HG02981 (cell line): ENCODE measurements at regions not wholly inside any gene's neighbourhood (a gene's known extent, or its start where the extent isn't known, plus 50 kb on each side); places are given as distances from the start of the nearest gene placed in this dataset.
A peak's percentile ranks its signal among the peaks of the same experiment; 100 is the strongest.
"Not testable (repeated sequence)": the region's sequence is repeated elsewhere in the genome, so short reads cannot be mapped to it uniquely, and the experiment has no call there.

Experiments used
- ATAC-seq: cut with Tn5 transposase; IDR thresholded peaks from one replicate; pipeline ENCODE4 v1.9.1; 2021; ENCODE audit warnings: mild to moderate bottlenecking, moderate library complexity; ENCODE audit not compliant: unreplicated experiment

- ATAC-seq, result not testable (repeated sequence)
These were observed 742.5 kb downstream of the SPATA31A1 start for GRCh38 chr9:40097992-40098391.

DNA sequence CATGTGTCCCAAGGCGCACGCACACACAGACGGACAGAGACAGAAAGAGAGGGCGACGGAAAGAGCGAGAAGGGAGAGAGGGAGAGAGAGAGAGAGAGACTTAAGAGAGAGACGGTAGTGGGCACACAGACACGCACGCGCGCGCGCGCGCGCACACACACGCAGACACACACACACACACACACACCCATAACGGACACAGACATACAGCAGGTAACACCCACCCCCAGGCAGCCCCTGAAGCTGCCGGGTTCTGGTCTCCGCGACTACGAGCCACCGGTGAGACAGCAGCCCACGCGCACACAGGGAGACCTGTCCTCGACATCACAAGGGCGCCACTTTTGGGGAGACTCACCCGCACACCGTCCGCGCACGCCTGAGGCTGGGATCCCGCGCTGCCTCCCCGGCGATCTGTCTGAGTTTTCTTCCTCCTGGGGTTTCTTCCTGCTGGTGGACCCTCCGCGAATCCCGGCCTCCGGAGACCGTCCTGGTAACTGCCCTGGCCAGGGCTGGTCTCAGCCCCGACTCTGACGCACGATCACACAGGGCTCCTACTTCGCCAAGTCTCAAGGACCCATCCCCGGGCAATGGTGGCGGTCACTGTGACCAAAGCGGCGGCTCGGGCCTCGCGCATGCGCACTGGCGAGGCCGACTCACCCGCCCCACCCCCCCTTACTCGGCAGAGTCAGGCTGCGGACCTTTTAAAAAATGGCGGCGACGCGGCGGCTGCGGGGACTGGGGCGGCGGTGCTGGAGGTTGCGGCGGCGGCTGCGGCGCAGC, 750.7 kb downstream of the SPATA31A1 start:
- not testable (repeated sequence) for ATAC-seq

DNA sequence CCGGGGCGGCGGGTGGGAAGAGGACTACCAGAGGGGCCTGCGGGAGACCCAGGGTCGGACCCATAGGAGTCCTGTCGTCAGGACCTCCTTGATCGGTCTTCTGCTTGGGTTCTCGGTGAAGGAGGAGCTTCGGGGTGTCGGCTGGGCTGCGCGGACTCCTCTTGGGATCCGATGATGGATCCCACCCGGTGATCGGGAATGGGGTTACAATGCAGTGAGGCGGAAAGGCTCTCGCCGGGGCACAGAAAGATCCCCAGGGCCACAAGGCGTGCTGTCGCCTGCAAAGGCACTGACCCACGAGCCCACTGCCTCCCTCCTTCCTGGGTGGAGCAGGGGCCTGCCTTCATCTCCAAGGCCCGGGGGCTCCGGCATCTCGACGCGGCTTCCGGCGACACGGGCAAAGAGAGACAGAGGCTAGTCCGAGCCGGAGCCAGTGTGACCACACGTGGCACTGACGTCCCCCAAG, 751.3 kb downstream of the SPATA31A1 start:
- ATAC-seq, result not testable (repeated sequence)

DNA sequence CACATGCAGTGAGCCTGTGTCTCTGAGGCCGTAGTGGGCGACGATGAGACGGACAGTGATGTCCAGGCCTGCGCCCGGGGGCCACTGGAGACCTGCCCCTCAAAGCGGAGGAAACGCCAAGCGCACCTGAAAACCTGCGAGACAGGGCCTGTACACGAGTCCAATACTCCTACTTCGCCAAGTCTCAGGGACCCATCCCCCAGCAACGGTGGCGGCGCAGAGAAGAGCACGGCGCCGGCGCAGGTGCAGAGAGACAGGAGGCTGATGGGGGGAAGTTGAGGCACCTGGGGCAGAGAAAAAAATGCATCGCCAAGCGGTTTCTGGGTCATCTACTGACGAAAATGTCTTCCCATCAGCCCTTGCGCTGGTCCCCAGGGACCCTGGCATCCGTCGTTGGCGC, 751.8 kb downstream of the SPATA31A1 start:
- ATAC-seq, result not testable (repeated sequence)

- ATAC-seq, result not testable (repeated sequence)
These were observed 753.0 kb downstream of the SPATA31A1 start for GRCh38 chr9:40108465-40108864.

- not testable (repeated sequence) for ATAC-seq
These were observed 755.3 kb downstream of the SPATA31A1 start for GRCh38 chr9:40110751-40111150.

DNA sequence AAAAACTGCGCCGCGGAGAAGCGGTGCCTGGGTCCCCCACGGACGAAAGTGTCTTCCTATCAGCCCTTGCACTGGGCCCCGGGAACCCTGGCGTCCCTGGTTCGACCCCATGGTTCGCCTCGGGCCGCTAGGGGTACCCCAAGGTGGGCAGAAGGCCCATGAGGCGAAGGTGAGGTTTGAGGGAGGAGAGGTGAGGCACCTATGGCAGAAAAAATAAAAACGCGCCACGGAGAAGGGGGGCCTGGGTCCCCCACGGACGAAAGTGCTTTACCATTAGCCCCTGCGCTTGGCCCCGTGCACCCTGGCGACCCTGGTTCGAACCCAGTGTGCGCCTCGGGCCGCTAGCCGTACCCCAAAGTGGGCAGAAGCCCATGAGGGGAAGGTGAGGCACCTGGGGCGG, 756.1 kb downstream of the SPATA31A1 start:
- not testable (repeated sequence) for ATAC-seq

- not testable (repeated sequence) for ATAC-seq
These were observed 775.1 kb downstream of the SPATA31A1 start for GRCh38 chr9:40130598-40130997.

DNA sequence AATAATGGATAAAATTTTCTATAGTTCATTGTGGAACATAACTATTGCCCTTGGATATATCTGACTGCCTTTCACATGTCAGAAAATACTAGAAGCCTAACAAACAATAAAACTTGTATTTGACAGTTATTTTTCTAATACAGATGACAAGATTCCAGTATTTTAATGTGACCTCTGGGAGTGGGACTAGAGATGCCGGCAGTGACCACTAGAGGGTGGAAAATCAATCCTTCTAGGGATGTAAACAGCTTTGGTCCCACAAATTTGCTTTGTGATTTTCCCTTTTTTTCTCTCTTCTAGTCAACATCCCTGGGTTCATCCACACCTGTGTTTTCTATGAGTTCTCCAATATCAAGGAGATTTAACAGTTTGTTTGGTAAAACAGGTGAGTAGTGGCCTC, 813.7 kb downstream of the SPATA31A1 start:
- peak; percentile 77 for ATAC-seq

- ATAC-seq, result not testable (repeated sequence)
These were observed 817.8 kb downstream of the SPATA31A1 start for GRCh38 chr9:40173316-40173715.

DNA sequence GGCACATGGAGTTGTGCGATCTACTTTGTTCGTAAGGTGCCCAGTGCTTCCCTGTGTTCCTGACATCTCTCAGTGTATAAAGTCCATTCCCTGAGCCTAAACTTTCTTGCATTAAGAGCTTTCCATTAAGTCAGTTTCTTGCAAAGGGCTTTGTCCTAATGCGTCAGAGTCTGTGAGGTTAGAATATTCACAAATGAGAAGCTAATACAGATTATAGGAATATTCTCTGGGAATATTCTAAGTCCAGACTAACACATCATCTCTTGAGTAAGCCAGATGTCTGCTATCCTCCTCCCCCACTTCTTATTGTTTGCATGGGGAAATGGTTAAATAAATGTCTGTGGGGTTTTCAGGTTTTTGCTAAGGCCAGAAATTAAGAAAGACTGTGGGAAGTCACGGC, 818.6 kb downstream of the SPATA31A1 start:
- ATAC-seq, result not testable (repeated sequence)

GRCh38 chr9:40177403-40177802, 821.9 kb downstream of the SPATA31A1 start:
- not testable (repeated sequence) for ATAC-seq

DNA sequence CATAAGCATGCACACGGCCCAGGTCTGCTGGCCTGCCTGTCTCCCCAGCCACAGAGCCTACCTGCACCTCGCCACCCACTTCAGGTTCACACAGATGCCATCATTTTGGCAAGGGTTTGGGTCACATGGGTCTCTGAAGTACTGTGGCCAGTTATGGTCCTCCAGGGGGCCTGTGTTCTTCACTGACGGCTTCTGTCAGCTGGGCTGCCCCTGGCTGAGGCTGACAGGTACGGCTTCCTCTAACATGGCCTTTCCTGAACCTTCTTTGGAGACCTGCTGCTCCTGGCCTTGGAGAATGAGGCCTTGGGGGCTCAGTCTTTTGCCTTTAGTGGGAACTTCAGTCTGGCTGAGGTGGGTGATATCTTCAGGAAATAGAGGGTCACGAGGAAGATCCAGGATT, 835.9 kb downstream of the SPATA31A1 start:
- ATAC-seq, result not testable (repeated sequence)

GRCh38 chr9:40192162-40192561, 836.7 kb downstream of the SPATA31A1 start:
- not testable (repeated sequence) for ATAC-seq

DNA sequence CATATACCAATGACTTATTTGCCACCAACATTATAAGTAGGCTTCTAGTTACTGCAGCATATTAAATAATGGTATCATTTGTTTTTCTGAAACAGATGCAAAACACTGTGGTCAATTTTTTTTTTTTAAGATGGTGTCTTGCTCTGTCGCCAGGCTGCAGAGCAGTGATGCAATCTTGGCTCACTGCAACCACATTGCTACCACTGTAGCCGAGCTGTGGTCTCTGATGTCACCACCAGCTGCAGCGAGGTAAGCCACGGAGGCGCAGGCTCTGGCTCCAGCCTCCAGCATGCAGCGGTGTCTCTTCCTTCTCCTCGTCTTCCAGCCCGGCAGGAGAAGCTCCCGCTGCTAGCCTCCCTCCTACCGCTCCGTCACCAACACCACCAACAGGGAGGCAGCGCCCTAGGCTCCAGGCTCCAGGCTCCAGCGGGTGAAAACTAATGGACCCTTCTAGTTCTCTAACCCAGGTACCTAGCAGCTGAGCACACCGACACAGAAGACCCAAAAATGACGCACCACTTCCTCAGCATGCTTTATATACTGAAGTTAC, 840.8 kb downstream of the SPATA31A1 start:
- ATAC-seq, result not testable (repeated sequence)

- not testable (repeated sequence) for ATAC-seq
These were observed 841.3 kb downstream of the SPATA31A1 start for GRCh38 chr9:40196803-40197202.

- not testable (repeated sequence) for ATAC-seq
These were observed 866.2 kb downstream of the SPATA31A1 start for GRCh38 chr9:40221596-40222233.

GRCh38 chr9:40222617-40223200, 867.2 kb downstream of the SPATA31A1 start:
- ATAC-seq, result not testable (repeated sequence)

DNA sequence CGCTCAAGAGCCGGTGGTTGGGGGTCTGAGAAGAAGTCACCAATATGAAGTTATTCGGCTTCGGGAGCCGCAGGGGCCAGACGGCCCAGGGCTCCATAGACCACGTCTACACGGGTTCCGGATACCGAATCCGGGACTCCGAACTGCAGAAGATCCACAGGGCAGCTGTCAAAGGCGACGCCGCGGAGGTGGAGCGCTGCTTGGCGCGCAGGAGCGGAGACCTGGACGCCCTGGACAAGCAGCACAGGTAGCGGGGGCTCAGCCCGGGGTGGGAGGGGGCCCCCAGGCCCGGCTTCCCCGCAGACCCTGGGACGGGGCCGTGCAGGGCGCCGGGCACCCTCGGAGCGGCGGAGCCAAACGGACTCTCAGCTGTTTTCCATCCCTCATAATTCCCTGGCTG, 867.9 kb downstream of the SPATA31A1 start:
- not testable (repeated sequence) for ATAC-seq
